C1 segment of cervical spinal cord (tissue), 14 donors: ENCODE measurements at regions not wholly inside any gene's neighbourhood (a gene's known extent, or its start where the extent isn't known, plus 50 kb on each side); places are given as distances from the start of the nearest gene placed in this dataset.
A peak's percentile ranks its signal among the peaks of the same experiment; 100 is the strongest.

Experiments
- DNase-seq, 14 donors: peaks; one replicate each; lab custom pipeline; 2025; lab: John Stamatoyannopoulos, UW

DNA sequence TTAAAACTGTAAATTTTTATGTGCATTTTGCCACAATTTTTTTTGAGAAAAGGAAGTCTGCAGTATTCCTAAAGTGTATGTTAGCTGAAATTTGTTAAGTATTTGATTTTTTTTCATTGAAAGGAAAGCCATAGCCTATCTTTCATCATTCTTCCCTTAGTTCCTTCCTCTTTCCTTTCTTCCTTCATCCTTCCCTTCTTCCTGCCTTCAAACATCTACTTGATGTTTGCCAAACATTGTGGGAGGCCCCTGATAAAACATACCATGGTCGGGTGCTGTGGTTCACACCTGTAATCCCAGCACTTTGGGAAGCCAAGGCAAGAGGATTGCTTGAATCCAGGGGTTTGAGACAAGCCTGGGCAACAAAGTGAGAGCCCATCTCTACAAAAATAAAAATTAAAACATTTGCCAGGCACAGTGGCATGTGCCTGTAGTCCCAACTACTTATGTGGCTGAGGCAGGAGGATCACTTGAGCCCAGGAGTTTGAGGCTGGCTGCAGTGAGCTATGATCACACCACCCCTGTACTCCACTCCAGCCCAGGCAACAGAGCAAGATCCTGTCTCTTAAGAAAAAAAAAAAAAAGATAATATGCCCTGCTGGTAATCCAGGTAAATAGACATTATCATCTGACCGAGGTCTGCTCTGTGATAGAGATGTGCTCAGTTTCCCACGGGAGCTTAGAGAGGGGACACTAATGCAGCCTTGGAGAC, 62.9 kb upstream of the FOXN2 start:
- DNase-seq, result no peak

DNA sequence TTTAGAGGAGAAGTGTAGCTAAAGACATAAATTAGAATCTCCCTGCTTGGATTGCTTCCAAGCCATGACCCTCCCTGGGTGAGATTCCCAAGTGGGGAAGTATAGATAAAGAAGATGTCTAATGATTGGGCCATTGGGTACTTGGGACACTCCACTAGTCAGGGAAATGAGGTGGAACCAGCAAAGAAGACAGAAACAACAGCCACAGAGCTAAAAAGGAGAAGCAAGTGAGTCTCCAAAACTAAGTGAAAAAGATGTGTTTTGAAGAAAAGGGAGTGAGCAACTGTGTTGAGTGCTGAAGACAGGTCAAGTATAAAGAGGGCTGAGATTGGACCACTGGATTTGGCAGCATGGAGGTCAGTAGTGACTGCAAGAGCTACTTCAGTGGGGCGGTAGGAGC, 61.2 kb upstream of the FOXN2 start:
- DNase-seq, result no peak

DNA sequence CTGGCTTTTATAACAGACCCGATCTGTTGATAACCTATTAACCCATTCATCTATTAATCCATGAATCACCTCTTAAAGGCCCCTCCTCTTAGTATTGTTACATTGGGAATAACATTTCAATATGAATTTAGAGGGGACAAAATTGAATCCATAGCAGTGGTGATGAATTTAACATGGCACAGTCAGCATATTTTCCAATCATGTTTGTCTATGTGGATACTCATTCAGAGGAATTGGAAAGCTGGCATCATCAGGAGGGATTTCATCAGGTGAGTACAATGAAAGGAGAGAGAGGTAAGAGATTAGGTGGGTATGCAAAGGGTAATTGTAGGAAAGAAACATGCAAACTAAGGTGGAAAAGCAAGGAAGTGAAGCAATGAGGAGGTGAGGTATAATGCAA, 59.6 kb upstream of the FOXN2 start:
- DNase-seq, result no peak

DNA sequence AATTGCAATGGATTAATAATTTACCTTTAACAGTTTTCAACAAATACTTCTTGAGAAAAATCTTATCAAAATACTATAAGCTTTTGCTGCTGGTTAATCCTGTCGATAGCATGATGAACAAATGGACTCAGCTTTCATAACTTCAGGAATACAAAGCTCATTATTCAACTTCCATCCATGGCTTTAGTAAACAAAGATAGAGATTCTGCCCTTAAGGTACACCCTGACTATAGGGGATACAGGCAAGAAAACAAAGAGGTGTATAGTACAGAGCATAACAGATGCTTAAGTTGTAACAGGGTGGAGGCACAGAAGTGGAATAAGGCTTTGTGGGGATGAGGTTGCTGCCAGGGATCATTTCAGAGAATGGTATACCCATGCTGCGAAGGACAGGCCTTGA, 57.0 kb upstream of the FOXN2 start:
- DNase-seq, result no peak

DNA sequence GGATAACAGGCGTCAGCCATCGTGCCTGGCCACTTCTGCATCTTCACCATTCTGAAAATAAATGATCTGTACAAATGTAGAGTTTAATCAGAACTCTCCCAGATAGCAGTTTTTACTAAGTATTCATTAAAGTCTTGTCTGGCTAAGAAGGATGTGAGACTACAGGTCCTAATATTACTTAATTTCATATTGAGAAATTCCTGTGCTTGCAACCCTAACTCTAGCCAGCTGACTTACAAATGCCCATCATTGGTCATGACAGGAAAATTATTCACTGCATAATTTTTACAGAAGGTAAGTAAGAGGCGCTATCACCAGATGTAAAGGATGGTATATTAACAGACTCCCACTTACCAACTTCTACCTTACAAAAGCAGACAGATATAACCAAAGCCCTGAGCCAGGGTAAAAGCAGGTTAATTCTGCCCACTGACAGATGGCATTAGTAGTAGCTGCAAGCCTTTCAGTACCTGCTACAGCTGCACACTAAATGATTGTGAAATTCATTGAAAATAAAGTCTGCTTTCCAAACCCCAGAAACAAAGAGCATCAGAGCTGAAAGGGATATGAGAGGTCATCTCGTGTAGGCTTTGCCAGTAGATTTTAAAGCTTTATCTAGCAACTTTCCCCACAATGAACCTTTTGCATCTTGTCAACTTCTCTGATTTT, 55.9 kb upstream of the FOXN2 start:
- DNase-seq, result peak in 1 of 14 donors; percentile 52

DNA sequence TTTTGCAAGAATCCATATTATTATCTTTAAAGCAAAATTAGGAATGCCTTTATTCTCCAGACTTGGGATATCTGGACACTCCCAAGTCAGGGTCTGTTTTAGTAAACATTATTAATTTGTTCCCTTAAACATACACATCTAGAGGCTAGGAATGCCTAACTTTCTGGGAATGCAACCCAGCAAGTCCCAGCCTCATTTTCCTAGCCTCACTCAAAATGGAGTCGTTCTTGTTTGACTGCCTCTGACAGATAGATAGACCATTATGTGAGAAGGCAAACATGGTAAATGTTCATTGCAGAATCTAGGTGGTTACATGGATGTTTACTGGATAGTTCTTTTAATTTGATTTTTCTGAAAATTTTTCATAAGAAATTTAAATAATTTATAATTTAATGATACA, 54.7 kb upstream of the FOXN2 start:
- DNase-seq, result no peak

DNA sequence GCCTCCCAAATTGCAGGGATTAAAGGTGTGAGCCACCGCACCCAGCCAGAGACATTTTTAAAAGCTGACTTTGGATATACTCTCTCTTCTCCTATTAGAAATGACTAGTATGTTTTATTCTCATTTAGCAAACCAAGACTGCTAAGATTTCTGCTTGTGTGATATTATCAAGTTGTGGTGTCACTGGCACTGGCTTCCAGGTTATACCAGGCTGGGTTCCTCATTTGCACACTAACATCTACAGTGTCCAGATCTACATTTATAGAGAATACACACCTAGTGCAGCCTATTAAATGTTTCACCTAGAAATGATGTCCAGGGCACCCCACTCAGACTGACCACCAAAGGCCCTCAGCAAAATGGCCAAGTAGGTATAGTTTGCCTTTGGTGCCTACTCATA, 49.9 kb upstream of the FOXN2 start:
- DNase-seq, result no peak
